GM12872 (cell line): ENCODE measurements at regions not wholly inside any gene's neighbourhood (a gene's known extent, or its start where the extent isn't known, plus 50 kb on each side); places are given as distances from the start of the nearest gene placed in this dataset.

ENCODE experiments used
- CTCF ChIP-seq: IDR thresholded peaks from 3 replicates; pipeline ENCODE4 v1.5.1; 2011; ENCODE audit warnings: low read depth, mild to moderate bottlenecking, low read length, moderate library complexity; ENCODE audit not compliant: insufficient read depth

GRCh38 chr6:10128721-10129120 lies 286.2 kb downstream of the TFAP2A start:
- TF ChIP-seq CTCF = no peak

GRCh38 chr6:10122164-10122563 lies 292.7 kb downstream of the TFAP2A start:
- TF ChIP-seq CTCF = no peak

- no peak for TF ChIP-seq CTCF
These were observed 301.9 kb downstream of the TFAP2A start for GRCh38 chr6:10112871-10113549.

- TF ChIP-seq CTCF = no peak
These were observed 302.9 kb downstream of the TFAP2A start for GRCh38 chr6:10111975-10112374.

- no peak for TF ChIP-seq CTCF
These were observed 313.2 kb downstream of the TFAP2A start for GRCh38 chr6:10101551-10102252.

- no peak for TF ChIP-seq CTCF
These were observed 315.2 kb downstream of the TFAP2A start for GRCh38 chr6:10099529-10100140.

- TF ChIP-seq CTCF = no peak
These were observed 315.9 kb downstream of the TFAP2A start for GRCh38 chr6:10098756-10099528.
